HCT116 (cell line): ENCODE measurements at regions not wholly inside any gene's neighbourhood (a gene's known extent, or its start where the extent isn't known, plus 50 kb on each side); places are given as distances from the start of the nearest gene placed in this dataset.
"Not testable (repeated sequence)": the region's sequence is repeated elsewhere in the genome, so short reads cannot be mapped to it uniquely, and the experiment has no call there.

Experiments used
- ATAC-seq: fragments of 200-7000 bp; cut with Tn5 transposase; 2 replicates; pipeline ENCODE4 v1.9.1; 2020; ENCODE audit warnings: mild to moderate bottlenecking, moderate library complexity
- BruUV-seq: library from RNA; stranded (reverse); fragments of 400-500 nt; replicated peaks from 2 replicates; lab custom pipeline; 2021; lab: Mats Ljungman, UMichigan
- CTCF ChIA-PET: fragments of 300-600 bp; sonication (Branson Sonifier 250); formaldehyde crosslinking; loops from one replicate; lab custom pipeline; 2021; ENCODE audit warnings: antibody characterized with exemption; lab: Charles Lee
- POLR2A ChIA-PET: fragments of 300-600, 350-600 bp; sonication (Branson Sonifier 250); formaldehyde crosslinking; loops from one replicate; lab custom pipeline; 2021; ENCODE audit warnings: antibody characterized with exemption; lab: Charles Lee
- RAD21 ChIA-PET, 2 experiments: fragments of 300-600 bp; sonication (Branson Sonifier 250); formaldehyde crosslinking; loops; one replicate each; lab custom pipeline; 2023; ENCODE audit warnings: low total read pairs in 2 of 2; ENCODE audit not compliant: uncharacterized antibody in 2 of 2, unreplicated experiment in 2 of 2, low non-redundant PET in 1 of 2; lab: Charles Lee
- DNase-seq: peaks from one replicate; pipeline ENCODE4 v3.0.0-alpha.2; 2010; ENCODE audit warnings: low read depth, low spot score
- H2AFZ ChIP-seq: fragments of 200-600 bp; shearing (Covaris generic), sonication (generic); 2 replicates; pipeline ENCODE4 v1.6.1; 2017; ENCODE audit warnings: low read depth, mixed run types, mixed read lengths, antibody characterized with exemption, low read length; ENCODE audit not compliant: poor library complexity, severe bottlenecking
- H3K27ac ChIP-seq: 2 replicates; pipeline ENCODE4 v1.5.1; 2012; ENCODE audit warnings: low read depth, low read length
- H3K27me3 ChIP-seq: fragments of 200-600 bp; sonication (generic); 2 replicates; pipeline ENCODE4 v1.6.1; 2016; ENCODE audit warnings: mixed run types, low read length, mixed read lengths; ENCODE audit not compliant: insufficient read depth
- H3K36me3 ChIP-seq, 2 experiments: fragments of 200-500 bp in 1 of 2; fragments of 200-600 bp in 1 of 2; sonication (Bioruptor generic) in 1 of 2; sonication (generic) in 1 of 2; 2 replicates each; pipeline versions ENCODE4 v1.5.1 to v1.6.1; 2014 to 2016; ENCODE audit warnings: low read length in 2 of 2, inconsistent platforms in 1 of 2, mixed read lengths in 1 of 2, mixed run types in 1 of 2; ENCODE audit not compliant: insufficient read depth in 2 of 2, control insufficient read depth in 1 of 2
- H3K4me1 ChIP-seq, 2 experiments: fragments of 200-600 bp in 1 of 2; sonication (generic) in 1 of 2; 2 replicates each; pipeline versions ENCODE4 v1.5.1 to v1.6.1; 2012 to 2017; ENCODE audit warnings: low read length in 2 of 2, inconsistent platforms in 1 of 2, mild to moderate bottlenecking in 1 of 2, mixed read lengths in 1 of 2, mixed run types in 1 of 2, moderate library complexity in 1 of 2; ENCODE audit not compliant: insufficient read depth in 2 of 2, control insufficient read depth in 1 of 2
- H3K4me2 ChIP-seq: fragments of 200-600 bp; sonication (generic); 2 replicates; pipeline ENCODE4 v1.6.1; 2017; ENCODE audit warnings: mixed run types, low read length, mixed read lengths
- H3K4me3 ChIP-seq, 2 experiments: fragments of 200-600 bp in 1 of 2; sonication (generic) in 1 of 2; replicated peaks in 1 of 2; 2 replicates each; pipeline ENCODE4 v1.5.1; 2011 to 2016; ENCODE audit warnings: low read length in 2 of 2, control low read depth in 1 of 2, low read depth in 1 of 2, mild to moderate bottlenecking in 1 of 2, mixed read lengths in 1 of 2, mixed run types in 1 of 2
- H3K79me2 ChIP-seq: fragments of 200-600 bp; sonication (generic); 2 replicates; pipeline ENCODE4 v1.6.1; 2017; ENCODE audit warnings: mild to moderate bottlenecking, mixed run types, low read length, moderate library complexity, mixed read lengths; ENCODE audit not compliant: insufficient read depth
- H3K9ac ChIP-seq: fragments of 200-600 bp; sonication (generic); 2 replicates; pipeline ENCODE4 v1.6.1; 2016; ENCODE audit warnings: low read length, mixed read lengths
- H3K9me2 ChIP-seq: fragments of 200-600 bp; sonication (generic), shearing (Covaris generic); 2 replicates; pipeline ENCODE4 v1.6.1; 2017; ENCODE audit warnings: mixed run types, mild to moderate bottlenecking, moderate library complexity; ENCODE audit not compliant: insufficient read depth
- H3K9me3 ChIP-seq, 2 experiments: fragments of 200-500 bp in 1 of 2; fragments of 200-600 bp in 1 of 2; sonication (Bioruptor generic) in 1 of 2; sonication (generic) in 1 of 2; 2 replicates each; pipeline ENCODE4 v1.6.1; 2014 to 2017; ENCODE audit warnings: low read length in 2 of 2, mixed read lengths in 2 of 2, inconsistent platforms in 1 of 2, low read depth in 1 of 2, mild to moderate bottlenecking in 1 of 2, mixed run types in 1 of 2, moderate library complexity in 1 of 2; ENCODE audit not compliant: control insufficient read depth in 1 of 2, insufficient read depth in 1 of 2
- H4K20me1 ChIP-seq: fragments of 200-600 bp; sonication (generic), shearing (Covaris generic); 2 replicates; pipeline ENCODE4 v1.6.1; 2017; ENCODE audit warnings: mixed run types, mild to moderate bottlenecking, moderate library complexity; ENCODE audit not compliant: insufficient read depth
- CBX3 ChIP-seq: IDR thresholded peaks from 2 replicates; pipeline ENCODE4 v1.6.1; 2012; ENCODE audit warnings: low read depth
- CEBPB ChIP-seq: IDR thresholded peaks from 2 replicates; pipeline ENCODE4 v1.6.1; 2012; ENCODE audit warnings: low read depth
- EGR1 ChIP-seq: IDR thresholded peaks from 2 replicates; pipeline ENCODE4 v1.6.1; 2012; ENCODE audit warnings: low read depth
- ELF1 ChIP-seq: IDR thresholded peaks from 2 replicates; pipeline ENCODE4 v1.6.1; 2012; ENCODE audit warnings: low read depth, borderline replicate concordance
- EZH2 ChIP-seq: fragments of 200-600 bp; sonication (generic); IDR thresholded peaks from 2 replicates; pipeline ENCODE4 v1.6.1; 2017; ENCODE audit warnings: antibody characterized with exemption, mixed run types
- FOSL1 ChIP-seq: IDR thresholded peaks from 2 replicates; pipeline ENCODE4 v1.6.1; 2012; ENCODE audit warnings: low read depth
- JUND ChIP-seq: IDR thresholded peaks from 2 replicates; pipeline ENCODE4 v1.6.1; 2012
- POLR2A ChIP-seq: IDR thresholded peaks from 2 replicates; pipeline ENCODE4 v1.7.0; 2011; ENCODE audit warnings: borderline replicate concordance; ENCODE audit not compliant: insufficient read depth, insufficient read length; ENCODE audit errors: extremely low read depth
- POLR2AphosphoS5 ChIP-seq: IDR thresholded peaks from 2 replicates; pipeline ENCODE4 v1.6.1; 2011; ENCODE audit warnings: mild to moderate bottlenecking, low read depth, low read length, moderate library complexity
- RAD21 ChIP-seq: IDR thresholded peaks from 2 replicates; pipeline ENCODE4 v1.6.1; 2012; ENCODE audit warnings: low read depth, mild to moderate bottlenecking
- SIN3A ChIP-seq: IDR thresholded peaks from 2 replicates; pipeline ENCODE4 v1.6.1; 2012; ENCODE audit warnings: low read depth
- SP1 ChIP-seq: IDR thresholded peaks from 2 replicates; pipeline ENCODE4 v1.6.1; 2012; ENCODE audit warnings: low read depth
- SRF ChIP-seq: IDR thresholded peaks from 2 replicates; pipeline ENCODE4 v1.6.1; 2012; ENCODE audit warnings: low read depth
- TCF7L2 ChIP-seq: IDR thresholded peaks from 2 replicates; pipeline ENCODE4 v1.7.0; 2011; ENCODE audit warnings: borderline replicate concordance, inconsistent platforms; ENCODE audit not compliant: insufficient read depth, insufficient read length; ENCODE audit errors: extremely low read depth
- YY1 ChIP-seq: IDR thresholded peaks from 2 replicates; pipeline ENCODE4 v1.6.1; 2011; ENCODE audit warnings: low read length, low read depth, moderate library complexity, mild to moderate bottlenecking; ENCODE audit not compliant: insufficient replicate concordance; ENCODE audit errors: extremely low read depth
- intact Hi-C: fragments of 100-400 bp; cut with micrococcal nuclease; formaldehyde crosslinking; loops from 2 replicates; pipeline ENCODE4 v1.10.0; 2022

DNA sequence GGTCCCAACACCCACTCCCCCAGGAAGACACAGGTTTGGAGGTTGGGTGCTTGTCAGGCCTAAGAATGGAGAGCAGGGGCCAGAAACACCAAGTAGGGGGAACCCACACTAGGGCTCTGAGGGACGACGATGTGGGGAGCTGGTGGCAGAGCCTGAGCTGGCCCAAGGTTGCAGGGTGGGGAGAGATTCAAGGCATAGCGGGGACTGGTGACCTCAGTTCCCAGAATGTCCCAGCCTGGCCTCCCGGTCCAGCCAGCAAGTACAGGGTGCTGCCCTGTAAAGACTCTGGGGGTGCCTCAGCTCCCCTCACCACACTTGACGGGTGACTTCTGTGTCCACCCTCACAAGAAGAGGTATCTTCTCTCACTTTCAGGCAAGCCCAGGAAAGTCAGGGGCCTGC lies 86.7 kb downstream of the ALG10 start:
- TF ChIP-seq EGR1 (no peak), CBX3 (no peak), POLR2AphosphoS5 (no peak), EZH2 (no peak), SRF (no peak), TCF7L2 (no peak), ELF1 (no peak)
- H3K79me2 ChIP-seq: no peaks in the 10 kb centered on the region
- no peaks in the 10 kb centered on the region for H3K4me1 ChIP-seq
- H3K4me2 ChIP-seq: no peak overlapping the region
- ChIA-PET RAD21 (no interaction called here), POLR2A (no interaction called here), CTCF (no interaction called here)
- no peaks in the 10 kb centered on the region for H3K9me2 ChIP-seq
- H3K9ac ChIP-seq: no peak overlapping the region
- H3K9me3 ChIP-seq: no peaks in the 10 kb centered on the region
- BruUV-seq: no TSS peak
- H2AFZ ChIP-seq: no peak overlapping the region
- H3K27me3 ChIP-seq: no peaks in the 10 kb centered on the region
- ATAC-seq (no peak), DNase-seq (no peak)
- no peak overlapping the region for H3K27ac ChIP-seq
- H4K20me1 ChIP-seq: no peaks in the 10 kb centered on the region
- no peaks in the 10 kb centered on the region for H3K36me3 ChIP-seq
- H3K4me3 ChIP-seq: no peak overlapping the region
- intact Hi-C loops: no loop called here

DNA sequence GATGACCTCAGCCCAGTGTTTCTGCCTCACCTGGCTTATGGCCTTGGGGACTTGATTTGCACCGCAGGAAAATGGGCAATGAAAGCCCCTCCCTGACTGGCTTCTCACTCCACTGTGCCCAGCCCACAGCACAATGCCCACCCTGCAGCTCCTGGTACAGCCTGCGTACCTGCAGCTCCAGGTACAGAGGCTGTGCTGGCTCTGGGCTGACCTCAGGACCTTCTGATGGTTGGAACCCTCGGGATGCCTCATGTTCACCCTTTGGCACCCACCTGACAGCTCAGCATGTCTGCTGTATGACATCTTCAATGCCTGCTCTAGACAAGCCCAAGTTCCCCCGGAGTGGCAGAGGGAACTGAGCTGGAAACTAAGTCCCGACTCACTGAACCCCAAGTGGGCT lies 87.1 kb downstream of the ALG10 start:
- H3K9me3 ChIP-seq: no peaks in the 10 kb centered on the region
- intact Hi-C loops: no loop called here
- ChIA-PET POLR2A (no interaction called here), CTCF (no interaction called here), RAD21 (no interaction called here)
- no peak overlapping the region for H3K4me2 ChIP-seq
- ATAC-seq (no peak), DNase-seq (no peak)
- H3K27ac ChIP-seq: no peak overlapping the region
- no peaks in the 10 kb centered on the region for H3K4me1 ChIP-seq
- H2AFZ ChIP-seq: no peak overlapping the region
- H3K9me2 ChIP-seq: no peaks in the 10 kb centered on the region
- H3K36me3 ChIP-seq: no peaks in the 10 kb centered on the region
- no TSS peak for BruUV-seq
- H3K79me2 ChIP-seq: no peaks in the 10 kb centered on the region
- H3K27me3 ChIP-seq: no peaks in the 10 kb centered on the region
- no peak for TF ChIP-seq JUND
- TF ChIP-seq SP1: no peak
- TF ChIP-seq CEBPB: no peak
- no peak for TF ChIP-seq ELF1
- TF ChIP-seq POLR2A: no peak
- no peak for TF ChIP-seq FOSL1
- no peak for TF ChIP-seq CBX3
- no peak for TF ChIP-seq POLR2AphosphoS5
- no peak for TF ChIP-seq SIN3A
- no peak for TF ChIP-seq YY1
- TF ChIP-seq RAD21: no peak
- TF ChIP-seq EZH2: no peak
- TF ChIP-seq EGR1: no peak
- H3K9ac ChIP-seq: no peak overlapping the region
- no peak overlapping the region for H3K4me3 ChIP-seq
- H4K20me1 ChIP-seq: no peaks in the 10 kb centered on the region

DNA sequence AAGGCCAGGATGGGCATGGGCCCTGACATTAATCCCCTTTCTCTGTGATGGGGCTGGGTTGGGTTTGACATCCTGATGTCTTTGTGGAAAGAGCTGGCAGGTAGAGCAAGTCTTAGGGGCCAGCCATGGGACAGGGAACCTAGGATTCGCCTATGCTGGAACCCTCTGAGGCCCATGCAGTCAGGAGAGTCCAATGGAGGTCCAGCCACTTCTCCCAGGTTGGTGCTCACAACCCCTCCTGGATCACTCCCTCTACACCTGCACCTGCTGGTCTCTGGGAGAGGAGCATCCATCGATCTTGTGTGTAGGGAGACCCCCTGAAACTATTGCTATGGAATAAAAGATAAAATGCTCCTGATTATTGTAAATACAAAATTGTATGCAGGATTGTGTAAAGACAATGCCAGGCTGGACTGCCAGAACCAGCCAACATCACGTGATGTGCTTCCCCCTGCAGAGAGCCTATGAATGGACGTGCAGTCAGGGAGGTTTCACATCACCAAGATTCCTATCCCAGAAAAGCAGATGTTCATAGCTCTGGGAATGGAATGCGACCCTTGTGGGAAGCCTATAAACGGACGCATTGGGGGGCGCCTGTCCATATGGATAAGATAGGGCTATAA lies 87.7 kb downstream of the ALG10 start:
- H3K9me2 ChIP-seq, POLR2A ChIA-PET, H3K36me3 ChIP-seq, H2AFZ ChIP-seq, H3K4me3 ChIP-seq, BruUV-seq, RAD21 ChIA-PET, intact Hi-C loops, H3K9me3 ChIP-seq, H3K4me1 ChIP-seq, CTCF ChIA-PET, H3K4me2 ChIP-seq, H3K79me2 ChIP-seq, H3K9ac ChIP-seq, H3K27ac ChIP-seq, ATAC-seq, H3K27me3 ChIP-seq, H4K20me1 ChIP-seq, DNase-seq: not testable (repeated sequence)
